ENCODE measurements at regions not wholly inside any gene's neighbourhood (a gene's known extent, or its start where the extent isn't known, plus 50 kb on each side); places are given as distances from the start of the nearest gene placed in this dataset.

- no peak overlapping the region for H3K4me3 ChIP-seq (ENCODE audit: low read depth, low read length)
- no peak for TF ChIP-seq CTCF (IDR thresholded peaks at IDR 0.05; ENCODE audit: low read depth, low read length)
- DNase-seq (ENCODE audit: low read depth, low spot score): no peak
- in situ Hi-C loops (cut with HindIII; ENCODE audit: low sequenced_read_pairs): no loop called here
Measured at GRCh38 chr20:22776369-22776768, 192.0 kb upstream of the FOXA2 start.

GRCh38 chr20:22779878-22780277 is 195.5 kb upstream of the FOXA2 start:
- in situ Hi-C loops (cut with HindIII; ENCODE audit: low sequenced_read_pairs): no loop called here
- H3K4me3 ChIP-seq (ENCODE audit: low read depth, low read length): no peak overlapping the region
- no peak for DNase-seq (ENCODE audit: low read depth, low spot score)
- TF ChIP-seq CTCF (IDR thresholded peaks at IDR 0.05; ENCODE audit: low read depth, low read length): no peak

GRCh38 chr20:22781869-22782268 is 197.5 kb upstream of the FOXA2 start:
- DNase-seq (ENCODE audit: low read depth, low spot score): no peak
- no peak for TF ChIP-seq CTCF (IDR thresholded peaks at IDR 0.05; ENCODE audit: low read depth, low read length)
- in situ Hi-C loops (cut with HindIII; ENCODE audit: low sequenced_read_pairs): no loop called here
- no peak overlapping the region for H3K4me3 ChIP-seq (ENCODE audit: low read depth, low read length)

- in situ Hi-C loops (cut with HindIII; ENCODE audit: low sequenced_read_pairs): no loop called here
- TF ChIP-seq CTCF (IDR thresholded peaks at IDR 0.05; ENCODE audit: low read depth, low read length): no peak
- no peak for DNase-seq (ENCODE audit: low read depth, low spot score)
- H3K4me3 ChIP-seq (ENCODE audit: low read depth, low read length): no peak overlapping the region
Measured at GRCh38 chr20:22789676-22790075, 205.3 kb upstream of the FOXA2 start.

GRCh38 chr20:22791396-22791795 is 207.0 kb upstream of the FOXA2 start:
- DNase-seq (ENCODE audit: low read depth, low spot score): no peak
- in situ Hi-C loops (cut with HindIII; ENCODE audit: low sequenced_read_pairs): no loop called here
- no peak overlapping the region for H3K4me3 ChIP-seq (ENCODE audit: low read depth, low read length)
- TF ChIP-seq CTCF (IDR thresholded peaks at IDR 0.05; ENCODE audit: low read depth, low read length): no peak

GRCh38 chr20:22791877-22792525 is 207.6 kb upstream of the FOXA2 start:
- in situ Hi-C loops (cut with HindIII; ENCODE audit: low sequenced_read_pairs): no loop called here
- no peak overlapping the region for H3K4me3 ChIP-seq (ENCODE audit: low read depth, low read length)
- DNase-seq (ENCODE audit: low read depth, low spot score): no peak
- no peak for TF ChIP-seq CTCF (IDR thresholded peaks at IDR 0.05; ENCODE audit: low read depth, low read length)

Data from astrocyte of the spinal cord (primary cell).